Gastrocnemius medialis (tissue), 4 donors: ENCODE measurements at regions not wholly inside any gene's neighbourhood (a gene's known extent, or its start where the extent isn't known, plus 50 kb on each side); places are given as distances from the start of the nearest gene placed in this dataset.
"Not testable (repeated sequence)": the region's sequence is repeated elsewhere in the genome, so short reads cannot be mapped to it uniquely, and the experiment has no call there.

Experiments
- ATAC-seq, 2 donors: fragments of 150-250 bp; one replicate each; pipeline ENCODE4 v1.9.1; 2016
- DNase-seq, 2 donors: peaks; one replicate each; pipeline ENCODE4 v3.0.0-alpha.2; 2019
- H3K27ac ChIP-seq, 4 donors: fragments of 200-600 bp; sonication (generic); 1 replicate in 1 of 4; 2 replicates in 3 of 4; pipeline ENCODE4 v1.5.1; 2016 to 2018; ENCODE audit warnings: mild to moderate bottlenecking in 2 of 4, moderate library complexity in 1 of 4
- H3K27me3 ChIP-seq, 3 donors: fragments of 200-600 bp; sonication (generic) in 2 of 3; 1 replicate in 1 of 3; 2 replicates in 2 of 3; pipeline versions ENCODE4 v1.5.1 to v1.6.0; 2016 to 2019; ENCODE audit warnings: mild to moderate bottlenecking in 1 of 3, moderate library complexity in 1 of 3
- H3K36me3 ChIP-seq, 2 donors: fragments of 200-600 bp; sonication (generic) in 1 of 2; one replicate each; pipeline ENCODE4 v1.5.1; 2017 to 2018
- H3K4me1 ChIP-seq, 2 donors: fragments of 200-600 bp; sonication (generic) in 1 of 2; one replicate each; pipeline ENCODE4 v1.5.1; 2016 to 2017; ENCODE audit warnings: mild to moderate bottlenecking in 2 of 2
- H3K4me3 ChIP-seq, 4 donors: fragments of 200-600 bp; sonication (generic) in 3 of 4; 1 replicate in 1 of 4; 2 replicates in 3 of 4; pipeline ENCODE4 v1.5.1; 2016 to 2019; ENCODE audit warnings: mild to moderate bottlenecking in 2 of 4
- H3K9me3 ChIP-seq, 3 donors: fragments of 200-600 bp; sonication (generic) in 2 of 3; 1 replicate in 1 of 3; 2 replicates in 2 of 3; pipeline ENCODE4 v1.5.1; 2016 to 2019
- CTCF ChIP-seq, 5 experiments: fragments of 450-650 bp in 3 of 5; fragments of 200-600 bp in 2 of 5; sonication (generic) in 2 of 5; IDR thresholded peaks in 4 of 5; conservative IDR thresholded peaks in 1 of 5; 1 replicate in 4 of 5; 2 replicates in 1 of 5; pipeline ENCODE4 v1.5.1; 2016 to 2019; ENCODE audit warnings: antibody characterized with exemption in 5 of 5, mild to moderate bottlenecking in 3 of 5, moderate library complexity in 3 of 5
- POLR2A ChIP-seq, 2 donors: fragments of 450-650 bp; IDR thresholded peaks; one replicate each; pipeline ENCODE4 v1.6.1; 2017; ENCODE audit warnings: antibody characterized with exemption in 2 of 2, mild to moderate bottlenecking in 2 of 2, moderate library complexity in 2 of 2
- in situ Hi-C, 4 donors: fragments of 200-750 bp; cut with MboI; loops; one replicate each; pipeline versions ENCODE4 v1.15.0 to v1.8.0; 2017; ENCODE audit warnings: low sequenced_read_pairs in 4 of 4
- intact Hi-C: fragments of 100-400 bp; cut with DNase I; formaldehyde crosslinking; loops from one replicate; pipeline ENCODE4 v1.15.1; 2023; ENCODE audit warnings: low total_unique reads

GRCh38 chr3:191085091-191085490 is 114.0 kb upstream of the OSTN start:
- H3K9me3 ChIP-seq, result no peaks in the 10 kb centered on the region
- H3K4me3 ChIP-seq, result no peak overlapping the region
- no peaks in the 10 kb centered on the region for H3K4me1 ChIP-seq
- in situ Hi-C loops (no loop called here), intact Hi-C loops (no loop called here)
- TF ChIP-seq POLR2A (IDR thresholded peaks at IDR 0.05) (no peak), CTCF (IDR thresholded peaks at IDR 0.05 in 4 of 5, conservative IDR thresholded peaks at IDR 0.05 in 1 of 5) (no peak)
- no peak overlapping the region for H3K27ac ChIP-seq
- H3K27me3 ChIP-seq, result no peaks in the 10 kb centered on the region
- no peak for DNase-seq
- H3K36me3 ChIP-seq, result no peaks in the 10 kb centered on the region
- ATAC-seq, result no peak

- H3K9me3 ChIP-seq, H3K27me3 ChIP-seq, intact Hi-C loops, in situ Hi-C loops, H3K36me3 ChIP-seq, H3K4me1 ChIP-seq, H3K27ac ChIP-seq, H3K4me3 ChIP-seq, DNase-seq, ATAC-seq: not testable (repeated sequence)
Observed at GRCh38 chr3:191078913-191079312, 120.1 kb upstream of the OSTN start.

- Histone ChIP-seq H3K4me1 (no peaks in the 10 kb centered on the region), H3K4me3 (no peak overlapping the region), H3K27me3 (no peaks in the 10 kb centered on the region), H3K36me3 (no peaks in the 10 kb centered on the region), H3K27ac (no peak overlapping the region), H3K9me3 (no peaks in the 10 kb centered on the region)
- in situ Hi-C loops (no loop called here), intact Hi-C loops (no loop called here)
- DNase-seq (no peak), ATAC-seq (no peak)
- TF ChIP-seq CTCF (IDR thresholded peaks at IDR 0.05 in 4 of 5, conservative IDR thresholded peaks at IDR 0.05 in 1 of 5), result no peak
- TF ChIP-seq POLR2A (IDR thresholded peaks at IDR 0.05), result no peak
Observed at GRCh38 chr3:191076903-191077552, 122.0 kb upstream of the OSTN start.

DNA sequence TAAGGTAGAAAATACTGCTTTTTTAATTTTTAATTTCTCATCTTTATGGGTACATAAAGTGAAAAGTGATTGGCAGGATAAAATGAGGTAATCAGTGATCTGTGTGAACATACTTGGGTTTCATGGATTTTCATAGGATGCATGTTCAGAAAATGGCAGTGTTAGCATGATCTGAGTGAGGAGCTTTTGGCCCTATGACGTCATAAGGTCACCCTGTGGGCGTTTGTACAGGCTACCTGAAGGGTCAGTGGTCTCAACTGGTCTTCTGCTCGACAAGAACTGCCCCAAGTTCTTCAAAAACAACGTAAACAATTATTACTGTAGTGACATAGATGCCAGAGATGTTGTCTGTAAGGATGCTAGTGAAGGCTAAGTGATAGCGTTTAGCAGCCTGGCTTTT is 124.5 kb upstream of the OSTN start:
- Histone ChIP-seq H3K36me3 (no peaks in the 10 kb centered on the region), H3K4me1 (no peaks in the 10 kb centered on the region), H3K4me3 (no peak overlapping the region), H3K27ac (no peak overlapping the region), H3K9me3 (no peaks in the 10 kb centered on the region), H3K27me3 (no peaks in the 10 kb centered on the region)
- in situ Hi-C loops, result no loop called here
- intact Hi-C loops, result no loop called here
- TF ChIP-seq POLR2A (IDR thresholded peaks at IDR 0.05), result no peak
- no peak for TF ChIP-seq CTCF (IDR thresholded peaks at IDR 0.05 in 4 of 5, conservative IDR thresholded peaks at IDR 0.05 in 1 of 5)
- DNase-seq (no peak), ATAC-seq (no peak)

DNA sequence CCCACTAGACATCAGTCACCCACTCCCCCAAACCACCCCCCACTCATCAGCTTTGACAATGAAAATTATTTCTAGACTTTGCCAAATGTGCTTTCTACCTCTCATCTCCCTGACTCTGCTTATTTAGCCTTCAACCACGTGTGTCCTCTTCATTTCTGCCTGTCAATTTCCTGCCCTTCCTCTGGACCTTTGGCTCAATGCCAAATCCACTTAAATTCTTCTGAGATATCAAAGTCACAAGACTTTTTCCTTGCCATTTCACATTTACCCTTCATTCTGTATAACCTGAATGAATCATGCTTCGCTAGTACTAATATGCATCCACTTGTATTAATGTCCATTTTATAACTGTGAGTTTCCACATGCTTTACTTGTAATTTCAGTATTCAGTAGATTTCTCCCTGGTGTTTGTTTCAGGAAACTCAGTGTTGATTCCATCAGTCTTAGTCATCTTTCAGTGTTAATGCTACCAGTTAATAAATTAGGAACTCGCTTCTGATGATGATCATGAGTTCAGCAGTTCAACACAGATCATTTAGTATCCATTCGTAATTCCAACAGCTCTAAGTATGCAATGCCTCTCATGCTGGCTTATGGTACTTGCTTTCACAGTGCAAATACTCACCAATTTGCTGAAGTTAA is 128.2 kb upstream of the OSTN start:
- H3K9me3 ChIP-seq, result no peaks in the 10 kb centered on the region
- TF ChIP-seq CTCF (IDR thresholded peaks at IDR 0.05 in 4 of 5, conservative IDR thresholded peaks at IDR 0.05 in 1 of 5), result no peak
- no peak for TF ChIP-seq POLR2A (IDR thresholded peaks at IDR 0.05)
- ATAC-seq (no peak), DNase-seq (no peak)
- H3K27me3 ChIP-seq, result no peaks in the 10 kb centered on the region
- no peaks in the 10 kb centered on the region for H3K36me3 ChIP-seq
- in situ Hi-C loops (no loop called here), intact Hi-C loops (no loop called here)
- no peak overlapping the region for H3K4me3 ChIP-seq
- no peaks in the 10 kb centered on the region for H3K4me1 ChIP-seq
- H3K27ac ChIP-seq, result no peak overlapping the region
